WTC11 (cell line): ENCODE measurements at regions not wholly inside any gene's neighbourhood (a gene's known extent, or its start where the extent isn't known, plus 50 kb on each side); places are given as distances from the start of the nearest gene placed in this dataset.

Experiments used
- JUN ChIP-seq: sonication (generic); formaldehyde crosslinking; IDR thresholded peaks from 2 replicates; pipeline ENCODE4 v1.8.0; 2023; ENCODE audit warnings: mild to moderate bottlenecking, missing genetic modification reagents
- SMAD4 ChIP-seq: sonication (generic); formaldehyde crosslinking; IDR thresholded peaks from 2 replicates; pipeline ENCODE4 v1.8.0; 2022; ENCODE audit warnings: mild to moderate bottlenecking, missing genetic modification reagents
- TEAD4 ChIP-seq: sonication (generic); formaldehyde crosslinking; IDR thresholded peaks from 2 replicates; pipeline ENCODE4 v1.8.0; 2022; ENCODE audit warnings: mild to moderate bottlenecking, missing genetic modification reagents
- TF ChIP-seq, protein P1 (sequence below): fragments of 200-600 bp; IDR thresholded peaks from 2 replicates; pipeline ENCODE4 v1.8.0; 2022; ENCODE audit warnings: antibody characterized with exemption

GRCh38 chr10:29740981-29741545, 106.3 kb upstream of the SVIL start:
- TF ChIP-seq JUN (CRISPR knock-in tag) (no peak), TEAD4 (CRISPR knock-in tag) (no peak), SMAD4 (CRISPR knock-in tag) (no peak)
- TF ChIP-seq, protein P1, sequence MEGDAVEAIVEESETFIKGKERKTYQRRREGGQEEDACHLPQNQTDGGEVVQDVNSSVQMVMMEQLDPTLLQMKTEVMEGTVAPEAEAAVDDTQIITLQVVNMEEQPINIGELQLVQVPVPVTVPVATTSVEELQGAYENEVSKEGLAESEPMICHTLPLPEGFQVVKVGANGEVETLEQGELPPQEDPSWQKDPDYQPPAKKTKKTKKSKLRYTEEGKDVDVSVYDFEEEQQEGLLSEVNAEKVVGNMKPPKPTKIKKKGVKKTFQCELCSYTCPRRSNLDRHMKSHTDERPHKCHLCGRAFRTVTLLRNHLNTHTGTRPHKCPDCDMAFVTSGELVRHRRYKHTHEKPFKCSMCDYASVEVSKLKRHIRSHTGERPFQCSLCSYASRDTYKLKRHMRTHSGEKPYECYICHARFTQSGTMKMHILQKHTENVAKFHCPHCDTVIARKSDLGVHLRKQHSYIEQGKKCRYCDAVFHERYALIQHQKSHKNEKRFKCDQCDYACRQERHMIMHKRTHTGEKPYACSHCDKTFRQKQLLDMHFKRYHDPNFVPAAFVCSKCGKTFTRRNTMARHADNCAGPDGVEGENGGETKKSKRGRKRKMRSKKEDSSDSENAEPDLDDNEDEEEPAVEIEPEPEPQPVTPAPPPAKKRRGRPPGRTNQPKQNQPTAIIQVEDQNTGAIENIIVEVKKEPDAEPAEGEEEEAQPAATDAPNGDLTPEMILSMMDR = no peak
